ENCODE measurements at regions not wholly inside any gene's neighbourhood (a gene's known extent, or its start where the extent isn't known, plus 50 kb on each side); places are given as distances from the start of the nearest gene placed in this dataset.

DNA sequence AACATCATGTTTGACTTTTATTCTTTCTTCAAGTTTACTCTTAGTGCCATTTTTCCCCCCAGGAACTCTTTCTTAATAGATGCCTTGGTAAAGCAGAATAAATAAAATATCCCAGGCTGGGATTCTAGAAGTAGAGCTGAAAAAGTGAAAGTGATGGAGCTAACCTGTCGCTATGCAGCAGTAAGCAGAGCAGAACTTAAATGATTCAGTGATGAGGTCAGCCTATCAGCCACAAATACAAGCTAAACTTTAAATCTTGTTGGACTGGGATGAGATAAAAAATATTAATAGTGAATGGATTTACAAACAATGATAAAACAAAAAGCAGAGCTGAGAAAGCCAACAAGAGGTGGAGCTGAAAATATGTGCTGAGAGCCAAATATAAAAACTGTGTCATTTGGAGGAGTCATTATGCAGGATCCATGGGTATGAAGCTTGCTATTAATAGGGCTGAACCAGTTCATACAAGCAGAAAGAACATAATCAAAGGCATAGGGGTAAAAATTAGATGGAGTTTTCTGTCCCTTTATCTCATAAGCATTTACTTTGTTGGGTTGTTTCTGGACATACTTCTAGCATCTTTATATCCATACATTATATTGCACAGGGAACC, 877.8 kb downstream of the EPHA7 start:
- Histone ChIP-seq H3K27me3 (ENCODE audit: control insufficient read depth, insufficient read depth, low read length) (no peaks in the 10 kb centered on the region), H3K9me3 (ENCODE audit: control insufficient read depth, insufficient read depth, low read length) (no peaks in the 10 kb centered on the region), H3K4me3 (ENCODE audit: low read depth, low read length) (no peak overlapping the region), H3K27ac (ENCODE audit: low read depth, low read length) (no peak overlapping the region)
- POLR2A ChIA-PET, result no interaction called here
- CTCF ChIA-PET, result no interaction called here
- no peak for DNase-seq (ENCODE audit: low read depth, low spot score)
- TF ChIP-seq, protein P1, sequence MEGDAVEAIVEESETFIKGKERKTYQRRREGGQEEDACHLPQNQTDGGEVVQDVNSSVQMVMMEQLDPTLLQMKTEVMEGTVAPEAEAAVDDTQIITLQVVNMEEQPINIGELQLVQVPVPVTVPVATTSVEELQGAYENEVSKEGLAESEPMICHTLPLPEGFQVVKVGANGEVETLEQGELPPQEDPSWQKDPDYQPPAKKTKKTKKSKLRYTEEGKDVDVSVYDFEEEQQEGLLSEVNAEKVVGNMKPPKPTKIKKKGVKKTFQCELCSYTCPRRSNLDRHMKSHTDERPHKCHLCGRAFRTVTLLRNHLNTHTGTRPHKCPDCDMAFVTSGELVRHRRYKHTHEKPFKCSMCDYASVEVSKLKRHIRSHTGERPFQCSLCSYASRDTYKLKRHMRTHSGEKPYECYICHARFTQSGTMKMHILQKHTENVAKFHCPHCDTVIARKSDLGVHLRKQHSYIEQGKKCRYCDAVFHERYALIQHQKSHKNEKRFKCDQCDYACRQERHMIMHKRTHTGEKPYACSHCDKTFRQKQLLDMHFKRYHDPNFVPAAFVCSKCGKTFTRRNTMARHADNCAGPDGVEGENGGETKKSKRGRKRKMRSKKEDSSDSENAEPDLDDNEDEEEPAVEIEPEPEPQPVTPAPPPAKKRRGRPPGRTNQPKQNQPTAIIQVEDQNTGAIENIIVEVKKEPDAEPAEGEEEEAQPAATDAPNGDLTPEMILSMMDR (IDR thresholded peaks at IDR 0.05; ENCODE audit: low read depth, low read length), result no peak

DNA sequence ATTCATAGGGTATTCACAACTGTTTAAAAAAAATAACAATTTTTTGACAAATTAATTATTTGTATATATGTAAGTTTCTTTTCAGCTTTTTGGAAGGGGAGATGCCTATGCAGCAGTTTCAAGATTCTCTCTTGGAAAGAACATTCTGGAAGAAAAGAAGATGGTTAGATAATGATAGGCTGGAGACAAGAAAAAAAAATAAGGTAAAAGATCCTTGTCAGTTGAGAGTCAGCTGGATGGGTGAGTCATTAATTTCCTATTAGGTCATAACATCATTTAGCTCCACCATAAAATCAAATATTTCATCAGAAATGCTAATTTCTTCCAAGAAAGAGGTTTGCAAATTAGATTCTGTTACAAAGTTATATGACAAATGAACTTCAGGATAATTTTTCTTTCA, 880.4 kb downstream of the EPHA7 start:
- H3K4me3 ChIP-seq (ENCODE audit: low read depth, low read length), result no peak overlapping the region
- POLR2A ChIA-PET, result no interaction called here
- H3K27ac ChIP-seq (ENCODE audit: low read depth, low read length), result no peak overlapping the region
- TF ChIP-seq, protein P1 (IDR thresholded peaks at IDR 0.05; ENCODE audit: low read depth, low read length), result no peak
- H3K27me3 ChIP-seq (ENCODE audit: control insufficient read depth, insufficient read depth, low read length), result no peaks in the 10 kb centered on the region
- no peaks in the 10 kb centered on the region for H3K9me3 ChIP-seq (ENCODE audit: control insufficient read depth, insufficient read depth, low read length)
- CTCF ChIA-PET, result no interaction called here
- no peak for DNase-seq (ENCODE audit: low read depth, low spot score)

DNA sequence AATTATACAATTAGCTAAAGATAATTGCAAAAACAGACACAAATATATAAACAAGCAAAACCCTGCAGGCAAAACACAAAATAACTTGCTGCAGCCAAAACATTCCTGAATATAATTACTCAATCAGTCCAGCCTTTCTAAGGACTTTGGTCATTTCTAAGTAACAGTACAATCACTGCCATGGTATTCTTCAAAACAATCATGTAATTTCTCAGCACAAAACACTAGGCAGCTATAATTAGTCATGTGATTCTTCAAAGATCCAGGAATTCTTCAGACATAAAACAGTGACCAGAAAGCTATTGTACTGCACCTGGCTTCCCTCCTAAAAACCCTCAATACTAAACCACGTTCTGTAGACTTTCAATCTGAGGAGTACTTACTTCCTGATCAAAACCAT, 881.1 kb downstream of the EPHA7 start:
- Histone ChIP-seq H3K27me3 (ENCODE audit: control insufficient read depth, insufficient read depth, low read length) (no peaks in the 10 kb centered on the region), H3K9me3 (ENCODE audit: control insufficient read depth, insufficient read depth, low read length) (no peaks in the 10 kb centered on the region), H3K27ac (ENCODE audit: low read depth, low read length) (no peak overlapping the region), H3K4me3 (ENCODE audit: low read depth, low read length) (no peak overlapping the region)
- TF ChIP-seq, protein P1 (IDR thresholded peaks at IDR 0.05; ENCODE audit: low read depth, low read length), result no peak
- no peak for DNase-seq (ENCODE audit: low read depth, low spot score)
- CTCF ChIA-PET, result no interaction called here
- POLR2A ChIA-PET, result no interaction called here

DNA sequence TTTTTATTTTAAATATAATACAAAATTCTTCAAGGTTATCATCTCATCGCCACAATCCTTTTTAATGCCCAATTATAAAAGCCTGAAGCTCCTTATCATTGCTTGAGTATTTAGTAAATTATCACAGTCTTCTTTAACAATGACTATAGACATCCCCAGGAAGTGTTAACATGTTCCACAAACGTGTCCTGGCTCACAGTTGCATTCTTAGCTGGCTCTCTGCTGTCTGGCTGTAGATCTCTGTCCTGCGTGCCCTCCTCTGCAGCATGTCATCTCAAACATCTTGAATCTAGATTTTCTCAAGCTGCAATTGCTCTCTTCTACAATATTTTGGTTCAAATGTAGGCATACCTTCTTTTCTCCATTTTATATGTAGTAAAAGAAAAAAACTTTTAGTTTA, 885.2 kb downstream of the EPHA7 start:
- DNase-seq (ENCODE audit: low read depth, low spot score), result no peak
- Histone ChIP-seq H3K27me3 (ENCODE audit: control insufficient read depth, insufficient read depth, low read length) (no peaks in the 10 kb centered on the region), H3K27ac (ENCODE audit: low read depth, low read length) (no peak overlapping the region), H3K4me3 (ENCODE audit: low read depth, low read length) (no peak overlapping the region), H3K9me3 (ENCODE audit: control insufficient read depth, insufficient read depth, low read length) (no peaks in the 10 kb centered on the region)
- TF ChIP-seq, protein P1 (IDR thresholded peaks at IDR 0.05; ENCODE audit: low read depth, low read length), result no peak
- CTCF ChIA-PET, result no interaction called here
- POLR2A ChIA-PET, result no interaction called here

DNA sequence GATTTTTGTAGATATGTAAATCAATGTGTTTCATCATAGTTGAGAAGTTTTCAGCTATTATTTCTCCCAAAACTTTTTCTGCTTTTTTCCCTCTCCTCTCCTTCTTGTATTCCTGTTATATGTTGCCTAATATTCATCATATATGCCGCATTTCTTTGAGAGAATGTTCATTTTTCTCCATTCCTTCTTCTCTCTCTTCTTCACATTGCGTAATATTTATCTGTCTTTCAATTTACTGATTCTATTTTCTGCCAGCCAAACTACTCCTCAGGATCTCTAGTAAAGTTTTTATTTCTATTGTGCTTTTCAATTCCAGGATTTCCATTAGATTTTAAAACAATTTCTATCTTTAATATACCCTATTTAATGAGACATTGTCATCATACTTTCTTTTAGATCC, 896.8 kb downstream of the EPHA7 start:
- Histone ChIP-seq H3K27ac (ENCODE audit: low read depth, low read length) (no peak overlapping the region), H3K27me3 (ENCODE audit: control insufficient read depth, insufficient read depth, low read length) (no peaks in the 10 kb centered on the region), H3K9me3 (ENCODE audit: control insufficient read depth, insufficient read depth, low read length) (peaks cover 4% of the 10 kb centered on the region; the same call in 1 of the 2 replicates), H3K4me3 (ENCODE audit: low read depth, low read length) (no peak overlapping the region)
- ChIA-PET POLR2A (no interaction called here), CTCF (no interaction called here)
- no peak for DNase-seq (ENCODE audit: low read depth, low spot score)
- TF ChIP-seq, protein P1 (IDR thresholded peaks at IDR 0.05; ENCODE audit: low read depth, low read length), result no peak

Data from AG04450 (cell line).